CD1c-positive myeloid dendritic cell (primary cell): ENCODE measurements at regions not wholly inside any gene's neighbourhood (a gene's known extent, or its start where the extent isn't known, plus 50 kb on each side); places are given as distances from the start of the nearest gene placed in this dataset.

Experiments
- DNase-seq: peaks from one replicate; pipeline ENCODE4 v3.0.0-alpha.2; 2016; ENCODE audit errors: extremely low spot score

DNA sequence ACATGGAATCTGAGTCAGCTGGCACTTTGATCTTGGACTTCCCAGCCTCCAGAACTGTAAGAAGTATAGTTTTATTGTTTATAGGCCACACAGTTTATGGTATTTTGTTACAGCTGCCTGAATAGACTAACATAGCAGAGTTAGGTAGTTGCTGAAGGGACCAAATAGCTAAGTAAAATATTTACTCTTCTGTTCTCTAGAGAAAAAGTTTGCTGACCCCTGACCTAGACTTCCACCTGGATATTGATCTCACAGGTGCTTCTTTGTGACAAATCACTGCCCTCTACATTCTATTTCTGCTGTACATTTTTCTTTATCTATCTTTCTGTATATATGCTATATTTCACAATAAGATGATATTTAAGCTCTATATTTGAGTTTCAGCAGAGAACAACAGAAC lies 212.5 kb downstream of the CSNK2A3 start:
- DNase-seq = no peak

DNA sequence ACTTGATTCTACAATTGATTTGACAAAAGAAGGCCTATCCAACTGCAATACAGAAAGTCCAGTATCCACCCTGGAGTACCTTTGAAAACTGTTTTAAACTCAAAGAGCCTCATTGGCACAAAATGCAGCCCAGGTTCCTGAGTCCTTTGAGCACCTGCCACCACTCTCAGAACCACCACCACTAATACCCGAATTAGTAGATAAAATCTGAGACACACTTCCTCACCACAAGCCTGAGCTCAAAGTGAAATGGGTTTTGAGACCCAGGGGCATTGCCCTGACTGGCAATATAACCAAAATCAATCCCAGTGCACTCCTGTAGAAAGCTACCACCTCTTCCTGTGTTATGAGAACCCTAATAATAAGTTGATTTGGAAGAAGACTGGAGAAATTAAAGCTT lies 215.7 kb downstream of the CSNK2A3 start:
- no peak for DNase-seq

DNA sequence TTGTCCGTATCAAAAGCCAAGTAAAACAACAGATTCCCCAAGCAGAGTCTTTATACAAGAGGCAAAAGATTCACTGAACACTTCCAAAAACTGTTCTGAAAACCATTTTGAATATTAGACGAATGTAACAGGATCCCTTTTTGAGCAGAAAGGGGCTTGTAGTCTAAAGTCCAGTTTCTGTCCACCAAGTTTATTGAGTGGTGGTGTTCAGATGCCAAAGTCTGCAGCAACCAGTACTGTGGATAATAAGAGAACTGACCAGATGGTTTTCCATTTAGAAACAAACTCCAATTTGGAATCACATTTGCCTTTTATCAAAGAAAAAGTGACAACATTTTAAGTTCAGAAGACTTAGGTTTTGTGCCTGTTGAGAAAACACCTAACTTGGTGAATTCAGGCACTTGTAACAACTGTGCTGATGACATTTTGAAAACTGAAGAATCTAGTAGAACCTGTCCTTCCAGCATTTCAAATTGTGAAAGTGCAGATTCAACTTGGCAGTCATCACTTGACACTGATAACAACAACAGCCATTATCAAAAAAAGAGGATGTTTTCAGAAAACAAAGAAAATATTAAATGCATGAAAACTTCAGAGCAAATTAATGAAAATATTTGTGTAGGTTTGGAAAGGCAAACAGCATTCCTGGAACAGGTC lies 217.1 kb downstream of the CSNK2A3 start:
- DNase-seq = no peak

DNA sequence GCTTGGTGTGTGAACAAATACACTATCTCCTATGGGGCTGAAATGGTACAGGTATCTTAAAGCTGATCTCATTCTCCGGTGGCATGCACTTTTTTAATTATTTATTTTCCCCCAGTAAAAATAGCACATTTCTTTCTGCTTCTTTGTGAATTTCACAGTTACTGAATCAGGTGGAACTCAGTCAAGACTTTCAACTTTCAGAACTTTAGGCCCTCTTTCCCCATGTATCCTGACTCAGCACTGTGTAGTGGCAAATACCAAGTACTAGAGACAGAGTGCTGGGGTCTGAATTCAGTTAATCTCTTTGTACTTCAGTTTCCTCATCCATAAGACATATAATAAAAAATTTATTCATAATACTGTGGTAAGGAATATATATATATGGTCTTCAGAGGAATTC lies 223.9 kb downstream of the CSNK2A3 start:
- no peak for DNase-seq

DNA sequence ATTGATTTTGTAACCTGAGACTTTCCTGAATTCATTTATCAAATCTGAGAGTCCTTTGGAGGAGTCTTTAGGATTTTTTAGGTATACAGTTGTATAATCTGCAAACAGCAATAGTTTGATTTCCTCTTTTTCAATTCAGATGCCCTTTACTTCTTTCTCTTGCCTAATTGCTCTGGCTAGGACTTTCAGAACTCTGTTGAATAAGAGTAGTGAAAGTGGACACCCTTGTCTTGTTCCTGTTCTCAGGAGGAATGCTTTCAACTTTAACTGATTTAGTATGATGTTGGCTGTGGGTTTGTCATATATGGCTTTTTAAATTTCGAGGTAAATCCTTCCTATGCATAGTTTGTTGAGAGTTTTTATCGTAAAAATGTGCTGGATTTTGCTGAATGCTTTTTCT lies 227.4 kb downstream of the CSNK2A3 start:
- peak; percentile 52 for DNase-seq

DNA sequence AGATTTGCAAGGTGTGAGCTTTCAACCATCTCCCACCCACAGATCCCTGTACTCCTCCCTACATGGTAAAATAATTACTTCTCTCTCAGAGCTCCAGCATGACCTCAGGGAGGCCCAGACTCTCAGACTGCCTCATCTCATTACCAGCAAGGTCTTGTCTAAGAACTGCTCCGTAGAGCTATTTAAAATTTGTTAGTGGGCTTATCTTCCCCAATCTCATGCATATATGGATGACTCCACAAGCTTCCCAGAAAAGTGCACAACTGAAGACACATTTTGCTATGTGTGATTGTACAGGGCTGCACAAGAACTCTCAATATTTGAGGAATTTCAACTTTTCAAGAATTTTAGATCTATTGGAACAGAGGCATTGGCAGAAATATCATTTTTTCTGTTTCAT lies 230.3 kb downstream of the CSNK2A3 start:
- no peak for DNase-seq

DNA sequence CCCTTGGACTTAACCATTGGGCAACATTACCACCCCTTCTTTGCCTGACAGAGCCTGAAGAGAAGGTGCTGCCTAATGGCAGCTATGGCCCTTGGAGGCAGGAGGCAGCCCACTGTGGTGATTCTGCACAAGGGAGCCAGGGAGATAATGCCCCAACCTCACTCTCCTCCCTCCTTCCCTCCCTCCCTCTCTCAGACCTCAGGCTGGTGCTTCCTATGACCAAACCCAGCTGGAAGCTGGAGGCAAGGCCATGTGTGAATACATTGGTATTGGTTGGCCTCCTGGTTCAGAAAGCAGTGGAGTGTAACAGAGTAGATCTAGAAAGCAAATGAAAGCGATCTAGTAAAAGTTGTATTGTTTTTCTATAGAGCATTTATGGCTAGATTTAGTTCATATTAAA lies 233.1 kb downstream of the CSNK2A3 start:
- no peak for DNase-seq

DNA sequence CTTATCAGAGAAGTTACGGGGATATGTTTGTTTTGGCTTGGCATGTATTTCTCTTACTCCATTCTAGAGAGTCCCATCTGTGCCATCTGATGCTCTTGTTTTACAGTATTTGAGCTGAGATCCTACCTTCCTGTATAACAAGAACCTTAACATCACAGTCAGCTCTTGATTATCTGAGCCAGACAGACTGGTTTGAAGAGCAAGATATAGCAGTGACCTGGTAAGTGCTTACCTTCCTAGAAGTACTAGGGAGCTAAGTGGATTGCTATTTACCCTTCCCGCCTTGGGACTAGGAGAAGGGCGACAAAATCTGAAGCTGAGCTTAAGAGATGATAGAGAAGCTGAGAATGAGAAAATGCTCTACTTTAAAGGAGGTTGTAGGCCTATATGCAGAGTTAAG lies 235.3 kb downstream of the CSNK2A3 start:
- no peak for DNase-seq

DNA sequence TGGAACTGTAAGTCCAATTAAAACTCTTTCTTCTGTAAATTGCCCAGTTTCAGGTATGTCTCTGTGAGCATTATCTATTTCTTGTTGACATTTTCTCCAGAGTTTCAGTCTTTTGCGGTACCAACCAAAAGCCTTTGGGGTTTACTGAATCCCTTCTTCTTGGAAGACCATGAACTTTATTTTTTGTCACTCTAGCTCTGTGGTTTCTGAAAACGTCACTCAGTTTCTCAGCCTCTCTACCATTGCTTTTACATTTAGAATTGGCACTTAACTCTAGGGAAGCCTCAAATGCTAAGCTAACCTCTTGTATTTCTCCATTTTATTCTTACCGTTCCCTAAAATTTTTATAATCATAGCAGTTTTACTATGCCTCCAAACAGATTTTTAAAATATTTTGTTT lies 237.6 kb downstream of the CSNK2A3 start:
- DNase-seq = no peak

DNA sequence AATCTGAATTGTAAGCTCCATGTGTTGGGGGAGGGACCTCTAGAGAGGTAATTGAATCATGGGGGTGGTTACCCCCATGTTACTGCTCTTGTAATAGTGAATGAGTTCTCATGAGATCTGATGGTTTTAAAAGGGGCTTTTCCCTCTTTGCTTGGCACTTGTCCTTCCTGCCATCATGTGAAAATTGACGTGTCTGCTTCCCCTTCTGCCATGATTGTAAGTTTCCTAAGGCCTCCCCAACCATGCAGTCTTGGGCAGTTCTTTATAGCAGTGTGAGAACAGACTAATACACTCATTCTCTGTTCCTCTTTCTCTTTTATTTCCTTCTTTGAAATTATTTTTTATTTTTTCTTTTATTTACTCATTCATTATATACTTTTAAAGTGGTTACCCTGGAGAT lies 239.4 kb downstream of the CSNK2A3 start:
- peak; percentile 39 for DNase-seq

DNA sequence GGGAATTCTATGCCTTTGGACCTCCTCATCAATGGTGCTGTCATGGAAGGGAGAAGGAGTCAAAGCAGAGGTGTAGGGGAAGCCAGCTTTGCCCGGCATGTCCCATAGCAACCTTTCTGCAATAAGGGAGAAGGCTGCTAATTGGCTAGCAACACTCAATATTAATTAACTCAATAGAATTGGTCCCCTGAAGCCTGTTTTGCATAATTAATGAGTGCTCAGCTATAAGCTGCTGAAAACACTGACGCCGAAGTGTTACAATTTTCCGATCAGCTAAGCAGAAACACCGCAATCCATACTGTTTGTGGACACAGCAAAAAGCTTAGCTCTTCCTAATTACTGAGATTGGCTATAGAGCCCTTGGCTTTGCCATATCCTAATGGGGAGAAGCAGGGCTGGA lies 245.0 kb downstream of the CSNK2A3 start:
- no peak for DNase-seq

DNA sequence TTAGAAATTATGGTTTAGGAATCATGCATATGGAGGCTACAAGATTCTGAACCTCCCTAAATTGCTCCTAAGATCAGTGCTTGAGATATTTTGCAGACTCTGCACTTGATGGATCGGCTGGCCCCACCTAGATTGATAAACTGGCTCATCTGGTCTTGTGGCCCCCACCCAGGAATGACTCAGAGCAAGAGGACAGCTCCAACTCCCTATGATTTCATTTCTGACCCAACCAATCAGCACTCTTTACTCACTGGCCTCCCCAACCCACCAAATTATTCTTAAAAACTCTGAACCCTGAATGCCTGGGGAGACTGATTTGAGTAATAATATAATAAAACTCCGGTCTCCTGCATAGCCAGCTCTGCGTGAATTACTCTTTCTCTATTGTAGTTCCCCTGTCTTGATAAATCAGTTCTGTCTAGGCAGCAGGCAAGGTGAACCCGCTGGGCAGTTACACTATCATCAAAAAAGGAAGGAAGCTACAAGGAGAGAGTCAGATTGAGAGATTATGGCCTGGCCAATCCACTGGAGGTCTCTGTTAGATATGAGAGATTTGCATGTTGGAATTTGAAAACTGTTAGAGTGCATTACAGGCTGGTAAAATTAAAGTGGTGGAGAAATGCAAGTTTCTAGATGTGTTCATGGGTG lies 245.8 kb downstream of the CSNK2A3 start:
- no peak for DNase-seq

DNA sequence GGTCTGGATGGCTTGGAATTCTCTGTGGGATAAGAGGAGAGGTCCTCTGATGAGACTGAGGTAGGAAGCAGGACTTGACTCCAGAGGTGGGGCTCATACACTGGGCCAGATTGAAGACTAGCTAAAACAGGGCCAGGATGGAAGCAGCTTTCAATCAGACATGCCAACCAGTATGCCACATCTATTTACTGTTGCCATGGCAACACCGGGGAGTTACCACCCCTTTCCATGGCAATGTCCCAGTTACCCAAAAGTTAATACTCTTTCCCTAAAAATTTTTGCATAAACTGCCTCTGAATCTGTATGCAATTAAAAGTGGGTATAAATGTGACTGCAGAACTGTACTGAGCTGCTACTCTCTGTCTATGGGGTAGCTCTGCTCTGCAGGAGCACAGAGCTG lies 247.5 kb upstream of the ZBED5 start:
- DNase-seq = no peak

DNA sequence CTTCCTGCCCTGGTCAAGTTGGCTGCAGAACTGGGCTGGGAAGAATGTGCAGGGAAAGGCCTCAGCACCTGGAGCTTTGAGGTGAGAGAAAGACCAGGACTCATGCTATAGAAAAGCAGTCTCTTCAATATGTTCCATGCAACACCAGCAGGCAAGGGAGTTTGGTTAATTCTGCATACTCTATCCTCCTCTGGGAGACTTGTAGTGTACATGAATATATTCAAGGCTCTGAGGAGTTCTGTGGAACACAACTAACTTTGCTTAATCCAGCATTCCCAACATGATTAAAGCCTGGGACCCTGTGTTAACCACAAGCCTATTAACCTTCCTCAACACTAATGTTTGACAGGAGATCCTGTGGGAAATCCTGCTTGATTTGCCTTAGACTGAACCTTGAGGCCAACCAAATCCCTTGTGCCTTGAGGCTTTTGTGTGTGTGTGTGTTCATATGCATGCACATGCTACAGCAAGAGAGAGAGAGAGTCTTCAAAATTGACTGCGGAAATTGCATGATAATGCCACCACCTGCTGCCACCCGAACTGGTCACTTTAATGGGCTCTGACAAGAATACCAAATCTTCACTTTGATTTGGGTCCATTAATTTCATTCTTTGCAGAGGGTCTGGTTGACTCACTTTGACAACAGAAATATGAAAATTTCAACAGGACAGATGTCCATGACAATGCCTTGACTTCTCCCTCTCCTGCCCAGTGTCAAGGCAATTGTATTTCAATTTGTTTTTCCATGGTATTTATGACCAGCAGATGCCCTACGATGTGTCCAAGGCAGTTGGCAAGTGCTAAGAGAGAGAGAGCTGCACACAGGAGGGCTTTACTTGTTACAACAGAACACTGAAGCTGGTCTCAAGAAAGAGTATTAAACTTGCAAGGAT lies 238.2 kb upstream of the ZBED5 start:
- no peak for DNase-seq

DNA sequence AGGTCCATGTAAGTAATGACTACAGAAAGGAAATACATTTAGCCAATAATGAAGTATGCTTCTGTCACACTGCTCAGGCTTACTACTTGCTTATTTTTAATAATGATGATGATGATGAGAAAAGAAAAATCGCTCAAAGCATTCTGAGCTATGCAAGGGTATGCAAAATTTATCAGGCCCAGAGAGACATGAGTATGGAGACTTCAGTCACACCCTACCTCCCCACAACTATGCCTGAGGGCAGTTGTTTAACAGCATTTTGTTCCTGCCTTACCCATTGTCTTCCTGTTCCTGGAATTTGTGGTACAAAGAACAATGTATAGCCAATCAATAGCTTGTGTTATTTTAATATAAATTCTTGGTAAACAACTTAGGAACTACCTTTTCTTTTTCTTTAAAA lies 232.6 kb upstream of the ZBED5 start:
- no peak for DNase-seq

DNA sequence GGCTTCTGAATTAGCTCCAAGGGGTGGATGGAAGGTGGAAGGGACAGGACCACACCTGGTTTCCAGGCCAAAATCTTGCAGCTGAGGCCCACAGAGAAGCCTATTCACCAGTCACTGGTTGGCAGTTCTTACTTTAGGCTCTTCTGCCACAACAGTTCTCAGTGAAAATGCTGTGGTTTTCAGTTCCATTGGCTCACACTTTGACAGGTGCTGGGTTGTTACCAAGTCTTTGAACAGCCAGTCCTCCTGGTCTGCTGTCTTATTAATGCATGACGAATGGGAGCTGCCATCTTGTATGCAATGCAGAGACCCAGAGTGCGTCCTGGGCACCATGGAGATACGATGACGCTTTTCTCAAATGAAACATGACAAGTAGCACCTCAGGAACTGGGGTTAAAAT lies 232.0 kb upstream of the ZBED5 start:
- DNase-seq = no peak

DNA sequence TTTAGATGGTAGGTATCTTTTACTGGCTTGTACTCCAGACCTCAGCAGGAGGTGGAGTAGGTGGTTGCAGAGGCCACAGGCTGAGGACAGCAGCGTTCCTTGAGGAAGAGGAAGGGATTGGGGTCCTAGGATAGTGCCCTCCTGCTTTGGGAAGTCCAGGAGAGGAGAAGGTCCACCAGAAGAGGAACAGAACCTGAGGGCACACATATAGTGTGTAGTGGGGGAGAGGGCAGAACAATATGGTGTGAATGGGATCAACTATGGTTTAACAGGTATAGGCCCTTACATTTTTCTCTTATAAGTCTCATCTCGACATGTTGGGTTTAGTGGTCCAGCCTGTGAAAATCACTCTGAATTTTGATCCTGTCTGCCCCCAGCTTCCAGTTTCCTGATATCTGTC lies 229.1 kb upstream of the ZBED5 start:
- DNase-seq = no peak

DNA sequence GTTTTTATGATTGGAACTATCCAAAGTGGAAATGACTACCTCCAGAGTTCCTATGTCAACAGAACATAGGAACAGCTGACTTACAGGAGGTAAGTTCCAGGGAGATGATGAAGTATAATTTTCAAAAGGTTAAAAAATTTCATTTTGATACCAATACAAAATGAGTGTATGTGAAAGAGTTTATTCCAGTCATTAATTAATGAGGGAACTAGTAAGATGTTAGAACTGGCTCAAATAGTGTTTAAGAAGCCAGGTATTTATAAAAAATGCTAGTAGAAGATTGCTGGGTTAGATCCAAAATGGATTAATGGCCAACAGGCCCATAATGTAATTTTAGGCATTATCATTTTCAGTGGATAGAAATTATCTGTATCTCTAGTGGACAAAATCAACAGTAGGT lies 227.7 kb upstream of the ZBED5 start:
- DNase-seq = no peak

DNA sequence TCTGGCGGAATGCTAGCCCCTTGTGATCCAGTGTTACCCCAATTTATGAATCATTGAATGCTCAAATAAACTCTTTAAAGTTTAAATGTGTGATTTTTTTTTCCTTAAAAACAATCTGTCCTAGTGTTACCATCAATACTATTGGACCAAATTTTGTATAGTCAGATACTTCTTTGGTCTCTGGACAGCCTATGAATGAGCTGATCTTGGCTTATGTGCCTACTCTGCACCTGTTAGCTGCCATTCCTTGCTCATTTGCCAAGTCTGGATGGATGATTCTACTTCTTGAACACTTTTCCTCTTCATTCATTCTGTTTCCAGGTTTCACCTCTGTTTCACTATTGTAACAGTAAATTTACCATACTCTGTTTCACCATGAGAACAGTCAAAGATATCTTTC lies 226.5 kb upstream of the ZBED5 start:
- DNase-seq = no peak

DNA sequence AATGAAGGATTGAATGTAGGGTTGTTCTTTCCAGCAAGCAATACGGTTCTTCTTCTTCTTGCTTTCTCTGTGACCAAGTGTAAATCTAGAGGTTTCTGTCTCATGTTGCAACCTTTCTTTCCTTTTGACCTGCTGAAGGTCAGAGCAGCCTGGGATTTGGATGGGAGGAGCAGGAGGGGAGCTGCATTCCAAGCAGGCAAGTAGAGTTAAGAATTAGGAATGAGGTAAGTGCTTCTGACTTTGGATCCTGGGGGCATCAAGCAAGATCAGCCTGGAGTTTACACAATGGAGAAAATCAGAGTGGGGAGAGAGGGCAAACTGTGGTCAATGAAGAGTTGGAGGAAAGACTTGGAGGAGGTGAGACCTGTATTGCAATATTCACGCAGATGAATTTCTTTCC lies 225.6 kb upstream of the ZBED5 start:
- DNase-seq = no peak

DNA sequence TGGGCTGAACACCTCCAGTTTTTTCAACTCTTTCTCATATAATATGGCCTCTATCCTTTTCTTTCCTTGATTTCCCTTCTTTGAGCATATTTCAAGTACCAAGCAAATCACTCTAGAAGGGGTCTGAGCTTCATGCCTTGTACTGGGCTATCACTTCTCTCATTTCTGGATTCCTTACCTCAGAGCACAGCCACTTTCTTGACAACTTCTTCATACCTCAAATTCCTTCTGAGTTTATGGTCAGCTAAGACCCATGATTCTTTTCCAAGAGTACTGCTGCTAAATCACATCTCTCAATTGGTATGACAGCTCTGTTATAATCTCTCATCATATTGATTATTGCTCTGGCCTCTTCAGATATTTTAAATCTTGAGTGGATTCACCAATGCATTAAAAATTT lies 224.8 kb upstream of the ZBED5 start:
- no peak for DNase-seq

DNA sequence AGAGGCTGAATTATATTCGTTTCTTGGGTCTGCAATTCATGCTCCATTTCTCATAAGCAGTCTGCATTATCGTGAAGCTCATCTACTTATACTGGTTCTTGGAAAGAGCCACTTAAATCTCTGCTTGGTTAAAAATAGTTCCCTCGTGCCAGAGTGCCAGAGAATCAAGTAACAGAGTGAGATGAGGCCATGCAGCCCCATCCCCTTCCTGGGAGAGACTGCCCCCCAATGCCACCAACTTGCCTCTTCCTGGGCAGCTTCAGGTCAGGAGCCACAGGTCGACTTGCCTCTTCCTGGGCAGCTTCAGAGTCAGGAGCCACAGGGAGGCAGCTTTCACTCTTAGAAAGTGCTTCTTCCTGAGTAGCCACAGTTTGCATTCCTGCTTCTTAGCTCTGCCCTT lies 223.9 kb upstream of the ZBED5 start:
- no peak for DNase-seq

DNA sequence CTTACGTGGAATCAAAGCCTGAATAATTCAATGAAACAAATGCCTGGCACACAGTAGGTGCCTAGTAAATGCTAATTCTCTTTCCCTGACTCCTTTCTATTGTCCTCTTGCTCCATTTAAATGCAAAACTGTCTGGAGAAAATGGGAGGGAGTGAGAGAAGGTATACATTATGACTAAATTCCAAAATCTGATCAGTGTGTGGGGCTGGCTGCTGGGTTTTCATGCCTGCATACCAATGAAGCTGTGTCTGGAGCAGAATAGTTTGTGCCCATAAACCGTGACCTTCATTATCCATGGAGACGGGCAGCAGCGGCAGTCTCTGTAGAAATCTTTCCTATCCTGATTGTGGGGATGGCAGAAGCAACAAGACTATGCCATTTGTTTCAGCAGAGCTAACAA lies 223.4 kb upstream of the ZBED5 start:
- DNase-seq = no peak
